OCI-LY3 (cell line): ENCODE measurements at regions not wholly inside any gene's neighbourhood (a gene's known extent, or its start where the extent isn't known, plus 50 kb on each side); places are given as distances from the start of the nearest gene placed in this dataset.
A peak's percentile ranks its signal among the peaks of the same experiment; 100 is the strongest.

Experiments
- H2AFZ ChIP-seq: fragments of 200-600, 300-600 bp; shearing (Covaris generic); 2 replicates; pipeline ENCODE4 v1.6.0; 2014; ENCODE audit warnings: antibody characterized with exemption, low read depth, low read length
- H3K27ac ChIP-seq: fragments of 200-600, 300-600 bp; sonication (generic); 2 replicates; pipeline ENCODE4 v1.5.1; 2014; ENCODE audit warnings: mild to moderate bottlenecking, low read length, moderate library complexity, mixed read lengths
- H3K27me3 ChIP-seq: fragments of 200-600, 300-600 bp; sonication (generic); 2 replicates; pipeline ENCODE4 v1.6.1; 2014; ENCODE audit warnings: low read depth, low read length, mixed read lengths
- H3K36me3 ChIP-seq: fragments of 200-600, 300-600 bp; sonication (generic); replicated peaks from 2 replicates; pipeline ENCODE3; 2014; ENCODE audit warnings: low read depth, low read length, mixed read lengths
- H3K4me1 ChIP-seq: fragments of 300-600, 200-600 bp; sonication (generic); 2 replicates; pipeline ENCODE4 v1.6.1; 2014; ENCODE audit warnings: low read length, mixed read lengths
- H3K4me2 ChIP-seq: fragments of 200-600, 300-600 bp; sonication (generic); 2 replicates; pipeline ENCODE4 v1.6.1; 2014; ENCODE audit warnings: low read length, mixed read lengths
- H3K4me3 ChIP-seq: fragments of 300-600, 200-600 bp; sonication (generic); 2 replicates; pipeline ENCODE4 v1.5.1; 2014; ENCODE audit warnings: antibody characterized with exemption, mild to moderate bottlenecking, low read length, moderate library complexity
- H3K79me2 ChIP-seq: fragments of 300-600, 200-600 bp; shearing (Covaris generic); 2 replicates; pipeline ENCODE4 v1.6.1; 2014; ENCODE audit warnings: mild to moderate bottlenecking, low read length, mixed read lengths
- H3K9ac ChIP-seq: fragments of 300-600, 200-600 bp; shearing (Covaris generic); 2 replicates; pipeline ENCODE4 v1.6.0; 2014; ENCODE audit warnings: mild to moderate bottlenecking, low read length, moderate library complexity
- H3K9me3 ChIP-seq: fragments of 200-600, 300-600 bp; shearing (Covaris generic); 2 replicates; pipeline ENCODE4 v1.6.1; 2014; ENCODE audit warnings: low read length, mixed read lengths; ENCODE audit not compliant: insufficient read depth
- H4K20me1 ChIP-seq: fragments of 200-600, 300-600 bp; sonication (generic); 2 replicates; pipeline ENCODE4 v1.6.1; 2016; ENCODE audit warnings: low read length, mixed read lengths; ENCODE audit not compliant: insufficient read depth
- CTCF ChIP-seq: fragments of 200-600, 300-600 bp; sonication (generic); IDR thresholded peaks from 2 replicates; pipeline ENCODE4 v1.5.1; 2014; ENCODE audit warnings: antibody characterized with exemption, low read length, low read depth
- EZH2phosphoT487 ChIP-seq: fragments of 200-600 bp; shearing (Covaris generic); IDR thresholded peaks from 2 replicates; pipeline ENCODE4 v1.6.1; 2018; ENCODE audit warnings: antibody characterized with exemption, mixed run types, low read depth

DNA sequence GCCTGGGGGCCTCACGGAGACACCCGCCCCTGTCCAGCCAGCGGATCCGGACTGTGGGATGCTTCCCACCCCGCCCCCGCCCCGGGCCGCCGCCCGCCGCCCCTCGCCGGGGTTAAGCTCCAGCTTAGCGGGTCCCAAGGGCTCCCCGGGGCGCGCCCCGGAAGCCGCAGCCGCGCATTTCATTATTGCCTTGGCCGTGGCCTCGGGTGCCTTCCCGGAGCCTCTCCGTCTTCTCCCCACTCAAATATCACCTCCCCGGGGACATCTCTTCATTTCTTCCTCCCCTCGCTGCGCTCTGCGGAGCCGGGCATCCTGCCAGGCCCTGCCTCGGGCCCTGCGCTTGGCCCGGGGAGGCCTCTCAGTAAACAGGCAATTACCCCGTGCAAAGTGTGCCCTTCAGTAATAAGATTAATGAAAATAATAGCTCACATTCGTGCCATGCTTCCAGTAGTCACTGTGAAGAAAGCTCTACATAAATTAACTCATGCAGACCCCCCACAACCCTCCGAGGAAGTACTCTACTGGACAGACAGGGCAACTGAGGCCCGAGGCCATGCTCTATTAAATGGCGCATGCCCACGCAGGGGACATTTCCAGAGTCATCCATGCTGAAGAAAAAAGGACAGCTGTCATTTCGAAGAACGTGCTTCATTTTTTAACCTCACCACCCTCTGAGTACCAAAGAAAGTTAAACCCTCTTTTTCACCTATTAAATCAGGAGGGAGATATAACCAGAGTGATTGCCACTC lies 49.9 kb upstream of the LAPTM5 start:
- no peaks in the 10 kb centered on the region for H4K20me1 ChIP-seq
- H3K4me2 ChIP-seq = peak overlapping the region; percentile 62
- H3K36me3 ChIP-seq = no peaks in the 10 kb centered on the region
- H3K9me3 ChIP-seq = no peaks in the 10 kb centered on the region
- TF ChIP-seq CTCF (no peak), EZH2phosphoT487 (no peak)
- H3K27ac ChIP-seq = no peak overlapping the region
- no peaks in the 10 kb centered on the region for H3K79me2 ChIP-seq
- no peak overlapping the region for H2AFZ ChIP-seq
- H3K4me1 ChIP-seq = peaks cover 15% of the 10 kb centered on the region
- peak overlapping the region; percentile 56 for H3K4me3 ChIP-seq
- no peak overlapping the region for H3K9ac ChIP-seq
- peaks cover 74% of the 10 kb centered on the region for H3K27me3 ChIP-seq
